22Rv1 (cell line): ENCODE measurements at regions not wholly inside any gene's neighbourhood (a gene's known extent, or its start where the extent isn't known, plus 50 kb on each side); places are given as distances from the start of the nearest gene placed in this dataset.

ENCODE experiments used
- CTCF ChIP-seq: fragments of 450-650 bp; IDR thresholded peaks from 2 replicates; pipeline ENCODE4 v1.5.1; 2017; ENCODE audit warnings: mild to moderate bottlenecking
- ZFX ChIP-seq: fragments of 450-650 bp; IDR thresholded peaks from 2 replicates; pipeline ENCODE4 v1.6.1; 2017; ENCODE audit warnings: antibody characterized with exemption, borderline replicate concordance

GRCh38 chr13:54162069-54162468 is 1133.5 kb downstream of the OLFM4 start:
- TF ChIP-seq CTCF: no peak
- TF ChIP-seq ZFX: no peak
